ENCODE measurements at regions not wholly inside any gene's neighbourhood (a gene's known extent, or its start where the extent isn't known, plus 50 kb on each side); places are given as distances from the start of the nearest gene placed in this dataset.
"Not testable (repeated sequence)": the region's sequence is repeated elsewhere in the genome, so short reads cannot be mapped to it uniquely, and the experiment has no call there.

DNA sequence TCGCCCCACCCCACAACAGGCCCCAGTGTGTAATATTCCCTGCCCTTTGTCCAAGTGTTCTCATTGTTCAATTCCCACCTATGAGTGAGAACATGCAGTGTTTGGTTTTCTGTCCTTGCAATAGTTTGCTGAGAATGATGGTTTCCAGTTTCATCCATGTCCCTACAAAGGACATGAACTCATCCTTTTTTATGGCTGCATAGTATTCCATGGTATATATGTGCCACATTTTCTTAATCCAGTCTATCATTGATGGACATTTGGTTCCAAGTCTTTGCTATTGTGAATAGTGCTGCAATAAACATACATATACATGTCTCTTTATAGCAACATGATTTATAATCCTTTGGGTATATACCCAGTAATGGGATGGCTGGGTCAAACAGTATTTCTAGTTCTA is 132.7 kb downstream of the SNX10 start:
- DNase-seq, result not testable (repeated sequence)

DNA sequence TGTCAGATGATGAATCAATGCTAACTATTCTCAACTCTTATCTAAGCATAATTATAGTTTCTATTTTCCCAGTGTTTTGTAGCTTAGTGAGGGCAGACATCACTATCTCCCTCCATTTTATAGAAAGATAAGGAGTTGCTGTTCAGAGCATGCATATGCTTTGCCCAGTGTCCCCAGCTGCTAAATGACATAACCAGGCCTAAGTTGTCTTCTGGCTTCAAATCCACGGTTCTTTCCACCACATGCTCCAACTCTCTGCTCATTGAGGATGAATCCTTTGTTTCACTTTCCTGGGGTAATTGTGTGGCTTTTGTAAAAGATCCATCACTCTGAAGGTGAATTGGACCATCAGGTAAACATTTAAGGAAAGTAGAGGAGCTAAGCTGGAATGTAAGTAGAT is 134.0 kb downstream of the SNX10 start:
- no peak for DNase-seq

DNA sequence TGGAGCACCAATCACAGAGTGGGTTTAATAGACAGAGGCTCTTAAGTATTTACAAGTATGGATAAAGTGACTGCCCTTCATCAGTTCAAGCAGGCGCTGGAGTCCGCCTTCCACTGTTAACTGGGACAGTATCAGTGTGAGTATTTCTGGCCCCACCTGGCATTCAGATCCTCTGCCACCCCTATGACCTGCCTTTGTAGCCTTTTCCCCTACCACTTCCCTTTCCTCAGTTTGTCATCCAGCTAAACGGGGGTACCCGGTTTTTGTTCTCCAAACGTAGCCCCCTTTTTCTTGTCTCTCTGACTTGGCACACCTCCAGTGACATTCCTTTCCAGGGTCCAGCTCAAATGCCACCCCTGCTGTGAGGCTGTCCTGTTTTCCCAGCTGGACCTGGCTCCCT is 134.4 kb downstream of the SNX10 start:
- DNase-seq, result no peak

GRCh38 chr7:26428571-26428970 is 136.9 kb downstream of the SNX10 start:
- DNase-seq, result no peak

DNA sequence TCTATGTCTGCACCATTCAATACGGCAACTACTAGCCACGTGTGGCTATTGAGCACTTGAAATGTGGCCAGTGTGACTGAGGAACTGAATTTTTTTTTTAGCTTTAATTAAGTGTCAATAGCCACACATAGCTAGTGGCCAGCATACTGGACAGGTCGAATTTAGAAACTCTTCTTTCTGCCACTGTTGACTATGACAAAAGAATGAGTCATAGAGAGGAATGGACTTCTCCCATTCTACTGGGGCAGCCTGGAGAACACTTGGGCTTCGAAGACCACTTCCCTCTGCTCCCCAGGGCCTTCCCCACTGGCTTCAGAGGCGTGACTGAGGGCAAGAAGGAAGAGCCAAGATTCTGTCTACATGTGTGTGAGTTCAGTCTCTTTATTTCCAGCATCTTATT is 137.5 kb downstream of the SNX10 start:
- no peak for DNase-seq

GRCh38 chr7:26434974-26435373 is 143.3 kb downstream of the SNX10 start:
- DNase-seq, result peak; percentile 19

GRCh38 chr7:26437003-26437532 is 145.4 kb downstream of the SNX10 start:
- DNase-seq, result no peak

DNA sequence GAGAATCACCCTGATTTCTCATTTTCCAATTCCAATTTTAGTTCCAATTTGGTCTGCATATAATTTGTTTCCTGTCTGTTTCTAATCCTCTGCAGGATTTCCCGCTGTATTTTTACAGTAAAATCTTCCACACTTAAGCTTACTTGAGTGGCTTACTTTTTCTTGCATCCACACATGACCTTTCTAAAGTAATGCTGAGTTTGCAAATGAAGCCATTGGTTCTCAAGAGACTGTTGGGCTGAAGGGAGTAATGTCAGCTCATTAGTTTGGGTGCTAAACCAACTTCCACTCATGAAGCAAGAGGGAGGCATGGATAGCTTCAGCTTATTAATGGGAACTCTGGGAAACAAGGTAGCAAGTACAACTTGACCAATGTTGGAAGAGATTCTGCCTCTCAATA is 146.4 kb downstream of the SNX10 start:
- no peak for DNase-seq

DNA sequence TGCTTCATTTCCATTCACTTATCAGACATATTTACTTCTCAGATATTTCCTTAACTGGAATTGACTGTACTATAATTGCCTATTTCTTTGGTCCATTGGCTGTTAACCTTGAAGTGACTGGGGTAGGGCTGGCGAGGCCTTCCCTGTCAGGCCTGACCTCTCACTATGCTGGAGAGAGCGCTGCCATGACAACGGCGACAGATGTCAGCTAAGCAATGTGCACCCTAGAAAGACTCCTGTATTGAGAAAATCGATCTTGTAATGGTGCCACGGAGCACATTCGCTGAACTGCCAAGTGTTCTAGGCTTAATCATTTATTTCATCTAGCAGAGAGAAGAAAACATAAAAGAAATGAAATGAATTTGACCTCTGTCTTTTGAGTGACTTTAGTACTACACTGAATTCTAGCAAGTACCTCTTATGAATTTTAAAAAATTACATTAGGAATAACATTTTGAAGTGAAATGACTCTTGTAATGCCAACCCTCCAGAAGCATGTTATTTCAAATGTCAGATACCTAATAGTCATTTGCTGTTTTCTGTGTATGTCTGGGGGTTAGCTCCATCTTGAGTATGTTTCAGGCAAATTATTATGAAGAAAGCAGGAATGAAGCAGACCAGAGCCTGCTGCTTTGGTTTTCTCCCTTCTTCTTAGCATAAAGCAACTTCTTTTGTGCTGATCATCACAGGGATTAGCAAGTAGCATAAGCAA is 148.0 kb downstream of the SNX10 start:
- DNase-seq, result no peak

GRCh38 chr7:26440233-26441001 is 148.8 kb downstream of the SNX10 start:
- no peak for DNase-seq

DNA sequence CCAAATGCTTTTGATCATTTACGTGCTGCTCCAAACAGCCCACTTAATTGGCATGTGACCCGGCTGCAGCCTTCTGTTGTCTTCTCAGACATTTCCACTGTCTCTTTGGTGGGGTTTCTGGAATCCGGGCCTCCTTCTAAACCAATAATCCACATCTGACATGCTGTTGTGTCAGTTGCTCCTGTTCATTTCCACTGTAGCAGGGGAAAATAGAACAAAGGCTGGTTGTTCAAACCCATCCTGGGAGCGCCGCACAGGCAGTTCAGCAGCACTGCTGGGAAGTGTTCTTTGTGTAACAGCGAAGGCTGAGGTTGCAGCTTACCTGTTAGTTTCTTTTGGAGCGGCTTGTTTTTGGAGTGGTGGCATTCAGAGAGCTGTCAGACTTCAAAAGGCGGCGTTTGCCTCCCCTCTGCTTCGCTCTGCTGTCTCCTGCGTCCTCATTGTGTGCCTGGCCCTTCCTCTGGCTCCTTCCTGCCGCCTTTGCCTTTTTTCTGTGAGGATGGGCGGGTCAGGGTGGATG is 149.4 kb downstream of the SNX10 start:
- no peak for DNase-seq

- DNase-seq, result no peak
Measured at GRCh38 chr7:26441611-26442277, 150.1 kb downstream of the SNX10 start.

GRCh38 chr7:26443006-26443405 is 151.3 kb downstream of the SNX10 start:
- no peak for DNase-seq

DNA sequence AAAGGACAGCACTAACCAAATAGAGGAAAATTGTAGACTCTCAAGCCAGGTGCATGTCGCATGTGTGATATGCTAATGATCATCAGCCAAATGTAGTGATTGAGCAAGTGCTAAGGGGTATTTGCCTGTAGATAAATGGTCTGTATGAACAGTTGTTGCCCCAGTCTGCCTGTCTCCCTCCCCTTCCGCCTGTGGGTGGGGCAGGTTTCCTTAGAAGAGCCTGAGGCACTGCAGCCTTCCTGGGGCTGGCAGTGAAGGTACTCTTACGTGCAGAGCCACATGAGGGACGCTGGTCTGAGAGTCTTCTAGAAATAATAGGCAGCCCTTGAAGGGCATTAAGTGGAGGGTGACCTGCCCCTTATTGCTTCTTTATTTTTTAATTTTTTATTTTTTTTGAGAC is 152.1 kb downstream of the SNX10 start:
- no peak for DNase-seq

- no peak for DNase-seq
Measured at GRCh38 chr7:26444555-26444954, 152.9 kb downstream of the SNX10 start.

DNA sequence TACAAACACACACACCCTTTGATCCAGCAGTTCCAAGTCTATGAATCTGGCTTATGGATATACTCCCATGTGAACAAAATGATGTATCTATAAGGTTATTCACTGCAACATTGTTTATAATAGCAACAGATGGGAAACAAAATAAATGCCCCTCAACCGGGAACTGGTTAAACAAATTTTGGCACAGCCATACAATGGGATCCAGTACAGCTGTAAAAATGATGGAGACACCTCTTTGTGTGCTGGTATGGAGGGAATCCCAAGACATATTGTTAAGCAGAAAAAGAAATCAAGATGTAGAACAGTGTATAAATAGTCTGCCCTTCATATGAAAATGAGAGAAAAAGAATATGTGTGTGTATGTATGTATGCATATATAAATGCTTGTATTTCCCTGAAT is 155.5 kb downstream of the SNX10 start:
- DNase-seq, result no peak

- DNase-seq, result no peak
Measured at GRCh38 chr7:26449175-26450165, 157.8 kb downstream of the SNX10 start.

DNA sequence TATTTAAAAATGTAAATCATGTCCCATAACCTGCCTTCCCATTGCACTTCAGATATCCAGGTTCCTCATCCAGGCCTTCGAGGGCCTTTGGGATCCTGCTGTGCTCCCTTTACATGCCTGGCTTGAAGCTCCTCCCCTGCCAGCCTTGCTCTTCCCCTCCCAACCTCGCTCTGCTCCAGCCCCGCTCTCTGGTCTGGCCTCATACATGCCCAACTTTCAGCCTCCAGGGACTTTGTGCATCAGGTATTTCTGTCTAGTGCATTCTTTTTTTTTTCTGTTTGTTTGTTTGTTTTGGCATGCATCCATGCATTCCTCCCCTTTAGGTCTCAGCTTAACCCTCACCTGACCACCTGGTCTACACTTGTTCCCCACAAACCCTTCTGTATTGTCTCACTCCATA is 160.3 kb downstream of the SNX10 start:
- DNase-seq, result no peak

- no peak for DNase-seq
Measured at GRCh38 chr7:26454180-26454579, 162.5 kb downstream of the SNX10 start.

- no peak for DNase-seq
Measured at GRCh38 chr7:26457696-26458327, 166.2 kb downstream of the SNX10 start.

- no peak for DNase-seq
Measured at GRCh38 chr7:26458466-26459145, 166.9 kb downstream of the SNX10 start.

Measured in hematopoietic multipotent progenitor cell treated with erythropoietin and hydrocortisone succinate and interleukin-3 and kit ligand, for 6 days (in vitro differentiated cells).